Activated CD4-positive, alpha-beta T cell treated with anti-CD3 and anti-CD28 coated beads, Interleukin-2, amount 50 U/mL, for 48 hours (primary cell): ENCODE measurements at regions not wholly inside any gene's neighbourhood (a gene's known extent, or its start where the extent isn't known, plus 50 kb on each side); places are given as distances from the start of the nearest gene placed in this dataset.
"Not testable (repeated sequence)": the region's sequence is repeated elsewhere in the genome, so short reads cannot be mapped to it uniquely, and the experiment has no call there.

Experiments
- DNase-seq, 2 experiments: peaks; one replicate each; pipeline ENCODE4 v3.0.0-alpha.2; 2020

DNA sequence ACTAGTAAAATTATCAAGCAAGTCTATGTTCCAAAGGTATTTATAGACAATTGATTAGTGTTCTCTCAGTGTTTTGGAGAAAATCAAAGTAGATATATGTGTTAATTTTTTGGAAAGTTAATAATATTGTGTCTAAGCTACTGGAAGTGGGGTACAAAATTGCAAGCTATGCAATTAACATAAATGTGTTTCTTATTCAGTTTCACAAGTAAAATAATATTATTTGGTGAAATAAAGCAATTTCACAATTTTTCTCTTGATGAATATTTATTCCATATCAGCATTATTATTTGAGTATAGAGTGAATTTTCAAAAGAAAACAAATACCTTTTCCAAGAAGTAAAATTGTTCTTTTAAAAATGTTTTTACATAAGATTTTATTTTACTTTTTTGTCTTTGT, 1047.7 kb downstream of the TBL1XR1 start:
- DNase-seq = no peak

DNA sequence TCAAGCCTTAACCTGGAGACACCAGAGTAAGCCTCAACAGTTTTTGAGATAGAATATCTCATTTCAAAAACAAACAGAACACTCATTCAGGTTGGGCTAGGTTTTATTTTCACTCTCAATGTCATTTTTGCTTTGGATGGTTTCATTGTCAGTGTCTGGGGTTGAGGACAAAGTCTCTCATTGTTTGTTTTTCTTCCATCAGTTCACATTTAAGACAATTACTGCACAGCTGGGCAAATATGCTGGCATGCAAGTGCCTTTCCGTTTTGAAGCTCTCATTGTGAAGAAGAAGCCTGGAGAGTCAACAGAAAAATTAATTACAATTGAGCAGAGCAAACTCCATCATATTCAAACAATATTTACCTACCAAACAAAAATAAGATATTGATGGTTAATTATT, 1050.0 kb downstream of the TBL1XR1 start:
- DNase-seq = no peak

DNA sequence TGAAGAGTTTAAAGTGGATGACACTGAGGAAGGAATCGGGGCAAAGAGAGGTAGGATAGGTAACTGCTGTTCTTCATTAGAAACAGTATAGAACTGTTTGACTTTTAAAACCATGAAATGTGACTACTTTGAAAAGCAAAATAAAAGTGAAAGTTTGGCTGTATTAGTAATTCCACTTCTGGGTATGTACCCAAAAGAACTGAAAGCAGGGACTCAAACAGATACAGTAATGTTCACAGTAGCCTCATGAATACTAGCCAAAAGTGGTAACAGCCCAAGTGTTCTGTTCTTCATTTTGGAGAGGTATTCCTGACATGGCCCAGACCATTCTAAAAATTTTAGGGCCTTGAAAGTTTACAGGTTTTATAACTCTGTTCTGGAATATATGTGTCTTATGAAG, 1055.4 kb downstream of the TBL1XR1 start:
- no peak for DNase-seq

DNA sequence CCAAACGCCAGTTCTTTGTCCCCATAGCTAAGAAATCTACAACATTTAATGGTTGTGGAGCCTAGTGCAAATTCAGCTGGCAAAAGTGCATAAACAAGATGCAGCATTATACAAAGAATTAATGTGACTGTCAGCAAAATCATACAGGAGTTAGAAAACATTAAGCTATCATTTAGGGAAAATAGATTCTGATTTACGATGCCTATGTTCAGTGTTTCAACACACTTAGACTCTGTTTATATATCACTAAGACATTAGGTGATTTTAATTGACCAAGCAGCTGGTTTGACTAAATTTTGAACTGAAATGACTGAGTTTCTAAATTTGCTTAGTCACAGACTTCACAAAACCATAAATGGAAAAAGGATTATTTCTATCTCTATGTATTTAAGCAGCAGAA, 1076.8 kb downstream of the TBL1XR1 start:
- DNase-seq = no peak

DNA sequence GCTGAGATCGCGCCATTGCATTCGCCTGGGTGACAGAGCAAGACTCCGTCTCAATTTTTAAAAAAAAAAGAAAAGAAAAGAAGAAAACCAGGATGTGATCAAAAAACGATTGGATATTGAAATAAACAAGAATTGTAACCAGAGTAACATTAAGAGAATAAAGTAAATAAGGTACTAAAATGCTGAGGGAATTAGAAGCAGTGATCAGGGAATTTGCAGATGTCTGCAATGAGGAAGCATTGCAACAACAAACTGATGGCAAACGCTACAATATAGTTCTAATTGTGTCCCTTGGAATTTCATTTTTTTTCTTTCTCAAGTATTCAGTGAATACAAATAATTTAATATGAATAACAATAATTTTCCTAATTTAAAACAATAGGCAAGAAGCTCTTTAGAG, 1077.5 kb downstream of the TBL1XR1 start:
- DNase-seq = no peak

DNA sequence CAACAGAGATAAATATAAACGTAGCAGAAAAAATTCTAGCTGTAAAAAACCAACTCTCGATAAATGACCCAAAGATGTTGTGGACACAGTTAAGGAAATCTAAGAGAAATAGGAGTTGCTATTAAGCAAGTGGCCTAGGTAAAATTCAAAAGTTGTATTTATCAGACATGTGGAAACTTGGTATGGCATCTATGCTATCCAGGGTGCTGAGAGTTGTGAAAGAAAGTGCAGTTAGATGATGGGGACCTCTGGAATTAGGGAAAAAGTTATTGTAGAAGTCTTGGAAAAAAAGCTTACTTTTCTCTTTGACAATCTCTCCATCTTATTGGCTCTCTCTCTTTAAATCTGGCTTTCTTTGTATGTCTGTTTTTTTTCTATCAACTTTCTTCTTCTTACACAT, 1090.9 kb downstream of the TBL1XR1 start:
- DNase-seq = no peak

DNA sequence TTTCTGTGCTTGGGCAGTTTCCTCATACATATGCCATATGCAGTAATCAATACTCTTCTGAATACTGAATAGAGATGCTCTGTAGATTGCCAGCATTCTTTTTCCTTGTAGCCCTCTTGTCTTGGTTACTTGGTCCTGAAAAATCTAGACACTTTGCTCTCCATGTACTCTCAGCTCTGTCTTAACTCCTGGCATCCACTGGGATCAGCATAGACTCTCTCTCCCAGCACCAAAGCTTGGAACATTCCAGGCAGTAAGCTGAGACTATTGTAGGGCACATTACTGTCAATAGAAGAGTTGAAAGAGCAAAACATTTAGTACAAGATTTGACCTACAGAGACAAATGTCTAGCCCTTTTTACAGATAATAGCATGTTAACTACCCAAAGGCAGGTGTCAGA, 1100.3 kb downstream of the TBL1XR1 start:
- no peak for DNase-seq

DNA sequence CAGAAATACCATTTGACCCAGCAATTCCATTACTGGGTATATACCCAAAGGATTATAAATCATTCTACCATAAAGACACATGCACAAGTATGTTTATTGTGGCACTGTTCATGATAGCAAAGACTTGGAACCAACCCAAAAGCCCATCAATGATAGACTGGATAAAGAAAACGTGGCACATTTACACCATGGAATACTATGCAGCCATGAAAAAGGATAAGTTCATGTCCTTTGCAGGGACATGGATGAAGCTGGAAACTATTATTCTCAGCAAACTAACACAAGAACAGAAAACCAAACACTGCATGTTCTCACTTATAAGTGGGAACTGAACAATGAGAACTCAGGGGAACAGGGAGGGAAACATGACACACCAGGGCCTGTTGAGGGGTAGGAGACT, 1103.4 kb downstream of the TBL1XR1 start:
- DNase-seq = not testable (repeated sequence)

DNA sequence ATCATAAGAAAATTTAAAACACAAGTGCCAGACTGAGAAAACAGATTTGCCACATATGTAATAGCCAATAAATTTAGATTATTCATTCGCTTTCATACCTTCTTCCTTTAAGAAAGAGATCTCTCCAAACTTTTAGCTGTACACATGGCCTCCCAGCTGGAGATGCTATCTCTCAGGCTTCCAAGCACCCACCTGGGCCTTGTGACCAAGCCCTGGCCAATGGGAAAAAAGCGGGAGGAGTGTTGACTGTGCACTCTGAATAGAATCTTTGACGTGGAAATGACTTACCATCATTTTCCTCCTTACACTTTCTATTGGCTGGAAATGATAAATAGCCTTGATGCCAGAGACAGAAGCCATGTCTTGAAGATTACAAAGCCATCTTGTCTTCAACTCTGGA, 1106.6 kb downstream of the TBL1XR1 start:
- DNase-seq = no peak

DNA sequence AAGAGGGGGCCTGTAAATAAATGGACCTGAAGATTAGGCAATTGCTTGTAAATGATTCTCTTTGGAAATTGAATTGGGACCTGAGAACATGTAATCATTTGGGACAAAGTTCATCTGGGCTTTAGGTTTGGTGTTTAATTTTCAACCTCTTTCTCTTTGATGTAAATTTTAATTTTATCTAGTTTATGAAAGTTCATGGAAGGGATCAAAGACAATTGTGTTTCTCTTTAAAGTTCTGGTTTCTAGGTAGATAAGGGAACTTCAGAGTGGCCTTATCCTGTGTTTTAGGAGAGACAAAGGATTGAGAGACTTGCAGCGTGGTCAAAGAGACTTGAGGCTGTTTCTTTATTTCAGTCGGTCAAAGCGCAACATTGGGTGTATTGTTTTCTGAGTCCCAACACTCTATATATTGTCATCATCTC, 1108.3 kb downstream of the TBL1XR1 start:
- no peak for DNase-seq

DNA sequence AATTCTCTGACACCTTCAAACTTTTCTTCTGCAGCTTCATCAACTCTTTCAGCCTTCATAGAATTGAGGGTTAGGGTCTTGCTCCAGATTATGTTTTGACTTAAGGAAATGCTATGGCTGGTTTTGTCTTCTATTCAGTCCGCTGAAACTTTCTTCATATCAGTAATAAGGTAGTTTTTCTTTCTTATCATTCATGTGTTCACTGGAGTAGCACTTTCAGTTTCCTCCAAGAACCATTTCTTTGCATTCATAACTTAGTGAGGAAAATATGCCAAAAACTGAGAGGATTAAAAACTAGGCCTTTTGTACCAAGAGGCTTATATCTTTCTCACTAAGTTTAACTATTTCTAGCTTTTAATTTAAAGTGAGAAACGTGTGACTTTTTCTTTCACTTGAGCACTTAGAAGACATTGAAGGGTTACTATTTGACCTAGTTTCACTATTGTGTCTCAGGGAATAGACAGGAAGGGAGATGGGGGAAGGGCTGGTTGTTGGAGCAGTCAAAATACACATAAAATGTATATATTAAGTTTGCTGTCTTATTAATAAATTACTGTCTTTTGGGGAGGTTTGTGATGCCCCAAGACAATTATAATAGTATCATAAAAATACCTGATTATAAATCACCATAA, 1110.1 kb downstream of the TBL1XR1 start:
- DNase-seq = no peak

DNA sequence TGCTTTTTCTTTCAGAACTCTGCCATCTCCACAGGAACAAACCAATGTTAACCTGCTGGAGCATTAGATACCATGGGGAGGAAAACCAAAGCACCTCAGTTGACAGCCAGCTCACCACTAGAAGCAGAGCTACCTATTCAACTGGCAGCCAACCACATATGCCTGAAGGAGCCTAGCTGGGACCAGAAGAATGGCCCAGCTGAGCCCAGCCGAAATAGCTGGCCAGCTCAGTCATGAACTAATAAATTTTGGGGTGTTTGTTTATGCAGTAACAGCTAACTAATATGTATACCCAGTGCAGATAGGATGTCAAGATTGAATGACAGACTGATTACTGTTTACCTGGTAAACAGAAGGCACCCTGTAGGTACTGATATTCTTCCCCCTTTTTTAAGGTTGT, 1117.5 kb downstream of the TBL1XR1 start:
- no peak for DNase-seq

DNA sequence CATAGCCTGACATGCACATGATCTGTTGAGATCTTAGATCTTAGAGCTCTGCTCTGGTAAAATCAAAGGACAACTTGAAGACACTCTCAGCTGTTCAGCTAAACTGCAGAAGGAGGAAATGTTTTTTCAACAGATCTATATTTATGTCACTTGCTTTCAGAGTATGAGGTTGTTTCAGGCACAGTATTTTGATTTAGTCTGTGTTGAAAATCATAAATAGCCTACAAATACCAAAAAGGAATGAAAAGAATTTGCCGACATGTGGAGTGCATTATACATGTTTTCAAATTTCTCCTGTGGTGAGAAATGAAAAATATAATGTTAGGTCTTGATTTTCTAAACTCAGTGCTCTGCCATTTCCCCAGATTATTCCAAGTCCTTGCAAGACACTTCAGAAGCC, 1118.4 kb downstream of the TBL1XR1 start:
- no peak for DNase-seq

DNA sequence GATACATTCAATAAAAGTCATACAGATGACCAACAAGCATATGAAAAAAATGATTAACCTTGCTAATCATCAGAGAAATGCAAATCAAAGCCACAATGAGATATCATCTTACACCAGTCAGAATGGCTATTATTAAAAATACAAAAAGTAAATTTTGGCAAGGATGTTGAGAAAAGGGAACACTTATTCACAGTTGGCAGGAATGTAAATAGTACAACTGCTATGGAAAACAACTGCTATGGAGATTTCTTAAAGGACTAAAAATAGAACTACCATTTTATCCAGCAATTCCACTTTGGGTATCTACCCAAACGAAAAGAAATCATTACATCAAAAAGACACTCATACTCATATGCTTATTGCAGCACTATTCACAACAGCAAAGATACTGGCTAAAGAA, 1121.8 kb downstream of the TBL1XR1 start:
- DNase-seq = no peak

DNA sequence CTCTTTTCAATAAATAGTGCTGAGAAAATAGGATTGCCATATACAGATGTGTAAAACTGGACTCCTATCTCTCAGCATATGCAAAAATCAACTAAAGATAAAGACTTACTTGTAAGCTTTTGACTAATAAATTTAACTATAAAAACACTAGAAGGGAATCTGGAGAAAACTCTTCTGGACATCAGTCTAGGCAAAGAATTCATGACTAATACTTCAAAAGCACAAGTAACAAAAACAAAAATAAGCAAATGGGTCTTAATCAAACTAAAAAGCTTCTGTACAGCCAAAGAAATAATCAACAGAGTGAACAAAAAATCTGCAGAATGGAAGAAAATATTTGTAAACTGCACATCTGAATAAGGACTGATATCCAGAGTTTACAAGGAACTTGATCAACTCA, 1122.2 kb downstream of the TBL1XR1 start:
- DNase-seq = no peak

DNA sequence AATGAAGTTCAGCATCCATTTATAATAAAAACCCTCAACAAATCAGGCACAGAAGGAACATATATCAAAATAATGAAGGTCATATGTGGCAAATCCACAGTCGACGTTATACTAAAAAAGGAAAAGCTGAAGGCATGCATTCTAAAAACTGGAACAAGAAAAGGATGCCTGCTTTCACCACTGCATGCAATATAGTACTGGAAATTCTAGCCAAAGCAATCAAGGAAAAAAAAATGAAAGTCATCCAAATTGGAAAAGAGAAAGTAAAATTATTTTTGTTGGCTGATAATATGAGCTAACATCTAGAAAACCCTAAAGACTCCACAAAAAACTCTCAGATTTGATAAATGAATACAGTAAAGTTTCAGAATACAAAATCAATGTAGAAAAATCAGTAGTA, 1123.2 kb downstream of the TBL1XR1 start:
- DNase-seq = no peak

DNA sequence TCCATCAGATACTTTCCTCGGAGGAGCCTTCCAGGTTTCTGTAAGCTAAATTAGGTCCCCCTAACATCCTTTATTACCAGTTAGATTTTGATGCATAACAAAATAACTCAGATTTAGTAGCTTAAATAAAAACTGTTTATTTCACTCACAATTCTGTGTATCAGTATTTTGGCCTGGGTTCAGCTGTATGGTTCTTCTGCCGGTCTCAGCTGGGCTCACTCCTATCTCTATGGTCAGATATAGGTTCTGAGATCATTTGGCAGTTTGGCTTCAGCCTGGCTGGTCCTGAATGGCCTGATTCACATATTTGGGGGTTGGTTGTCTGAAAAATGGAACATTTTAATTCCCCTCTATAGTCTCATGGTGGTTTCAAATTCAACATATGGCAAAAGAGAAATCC, 1125.3 kb downstream of the TBL1XR1 start:
- DNase-seq = no peak

DNA sequence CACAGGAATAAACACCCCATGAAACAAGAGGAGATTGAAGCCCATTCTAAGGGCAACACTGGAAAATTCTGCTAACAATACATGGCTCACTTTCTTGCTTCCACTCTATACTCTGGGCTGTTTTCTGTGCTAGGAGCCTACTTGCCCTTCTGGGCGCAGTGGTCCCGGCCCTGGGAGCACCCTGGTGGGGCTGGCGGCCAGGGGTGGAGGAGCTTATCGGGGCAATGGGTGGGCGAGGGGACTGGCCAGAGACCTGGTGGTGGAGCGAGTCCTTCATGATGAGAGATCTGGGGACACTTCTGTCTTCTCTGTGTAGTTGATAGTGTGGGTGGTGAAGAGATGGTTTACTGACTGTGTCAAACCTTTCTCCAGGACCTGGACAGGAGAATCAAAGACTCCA, 1128.5 kb downstream of the TBL1XR1 start:
- no peak for DNase-seq

DNA sequence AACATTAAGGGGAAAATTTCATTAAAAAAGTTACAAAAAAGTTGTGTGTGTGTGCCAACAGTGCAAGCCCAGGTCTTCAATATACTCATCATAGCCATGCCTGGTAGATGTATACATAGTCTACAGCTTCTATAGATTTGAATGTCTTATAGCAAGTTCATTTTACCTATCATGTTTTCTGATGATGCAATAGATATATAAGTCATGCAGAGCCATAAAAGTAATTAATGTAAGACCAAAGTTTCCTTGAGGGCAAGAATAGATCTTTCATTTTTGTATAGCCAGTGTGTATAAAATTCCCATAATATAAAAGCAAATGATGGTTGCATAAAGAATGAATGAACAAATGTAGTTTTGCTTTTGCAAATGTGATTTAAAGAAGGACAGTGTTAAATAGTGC, 1138.4 kb downstream of the TBL1XR1 start:
- no peak for DNase-seq

DNA sequence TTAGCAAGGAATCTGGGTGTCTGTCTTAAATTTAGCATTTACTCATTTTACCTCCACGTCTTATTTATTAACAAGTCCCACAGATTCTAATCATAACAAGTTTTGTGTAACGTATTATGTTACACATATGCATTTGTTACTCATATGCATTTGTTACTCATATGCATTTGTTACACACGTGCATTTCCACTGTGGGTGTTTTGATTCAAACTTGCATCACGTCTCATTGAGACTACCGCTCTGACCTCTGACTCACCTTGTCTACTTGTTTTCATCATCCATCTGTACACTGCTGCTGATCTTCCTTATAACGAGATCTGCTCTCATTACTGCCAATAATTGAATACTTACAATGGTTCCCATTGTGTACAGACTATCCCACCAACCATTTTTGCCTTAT, 1141.4 kb downstream of the TBL1XR1 start:
- DNase-seq = no peak

DNA sequence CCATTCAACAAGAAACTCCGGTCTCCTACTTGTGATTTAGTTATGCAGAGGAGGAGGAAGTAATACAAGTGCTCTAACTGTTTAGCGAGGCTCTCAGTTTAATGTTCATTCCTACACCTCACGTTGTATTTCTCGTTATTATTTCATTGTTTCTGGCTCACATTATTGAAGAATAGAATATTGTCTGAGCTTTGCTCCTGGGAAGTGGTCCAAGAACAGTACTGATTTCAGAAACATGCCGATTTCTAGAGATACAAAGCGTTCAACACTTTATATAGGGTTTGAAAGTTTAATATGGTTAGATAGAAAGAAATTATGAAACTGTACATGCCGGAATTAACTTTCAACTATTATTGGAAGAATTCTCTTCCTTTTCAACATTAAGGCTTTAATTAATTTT, 1145.5 kb downstream of the TBL1XR1 start:
- DNase-seq = no peak

DNA sequence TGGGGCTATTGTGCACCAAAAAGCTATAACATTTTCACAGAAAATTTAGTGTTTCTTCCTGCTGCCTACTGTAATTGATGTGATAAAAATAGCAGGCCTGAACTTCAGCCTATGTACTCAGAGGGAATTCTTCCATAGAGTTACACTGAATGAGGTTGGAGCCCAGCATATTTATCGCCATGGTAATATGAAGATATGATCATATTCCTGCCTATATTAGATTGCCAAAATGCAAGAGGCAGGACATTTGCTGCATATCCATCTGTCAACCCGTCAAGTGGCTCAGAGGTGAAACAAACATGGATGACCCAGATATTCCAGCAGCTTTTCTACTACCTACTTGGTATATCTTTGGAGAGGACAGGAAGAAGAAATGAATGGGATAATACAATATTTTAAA, 1150.6 kb downstream of the TBL1XR1 start:
- DNase-seq = no peak

DNA sequence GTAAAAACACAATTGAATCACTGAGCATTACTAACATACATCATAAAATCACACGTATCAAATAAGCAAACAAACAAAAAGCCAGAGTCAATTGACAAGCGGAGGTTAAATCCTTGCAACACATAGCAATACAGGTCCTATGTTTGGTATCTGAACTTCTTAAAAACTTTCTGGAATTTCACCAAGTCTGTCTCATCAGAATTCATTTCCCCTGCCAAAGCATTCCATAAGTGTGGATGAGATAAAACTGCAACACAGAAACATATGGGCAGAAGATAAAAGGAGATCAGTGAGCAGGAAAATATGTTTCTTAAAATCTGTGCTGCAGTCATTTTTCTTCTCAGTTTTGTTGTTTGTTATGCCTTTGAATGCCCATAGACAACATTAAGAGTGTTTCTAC, 1155.5 kb downstream of the TBL1XR1 start:
- no peak for DNase-seq

DNA sequence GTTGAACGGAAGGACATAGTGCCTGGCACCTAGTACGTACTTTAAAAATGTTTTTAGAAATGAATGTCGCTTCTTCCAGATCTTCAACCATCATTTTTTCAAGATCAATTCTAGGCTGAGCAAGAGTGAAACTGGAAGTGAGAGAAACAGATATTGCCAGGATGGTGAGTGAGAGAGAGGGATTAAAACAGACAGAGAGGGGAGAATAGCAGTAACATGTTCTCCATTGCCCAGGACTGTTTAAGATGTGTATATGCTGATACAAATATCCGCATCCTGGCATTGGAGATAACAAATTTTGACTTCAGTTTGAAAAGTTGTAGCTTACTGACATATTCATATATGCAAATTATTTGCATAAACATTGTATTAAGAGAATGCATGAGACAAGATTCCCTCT, 1156.1 kb downstream of the TBL1XR1 start:
- no peak for DNase-seq

DNA sequence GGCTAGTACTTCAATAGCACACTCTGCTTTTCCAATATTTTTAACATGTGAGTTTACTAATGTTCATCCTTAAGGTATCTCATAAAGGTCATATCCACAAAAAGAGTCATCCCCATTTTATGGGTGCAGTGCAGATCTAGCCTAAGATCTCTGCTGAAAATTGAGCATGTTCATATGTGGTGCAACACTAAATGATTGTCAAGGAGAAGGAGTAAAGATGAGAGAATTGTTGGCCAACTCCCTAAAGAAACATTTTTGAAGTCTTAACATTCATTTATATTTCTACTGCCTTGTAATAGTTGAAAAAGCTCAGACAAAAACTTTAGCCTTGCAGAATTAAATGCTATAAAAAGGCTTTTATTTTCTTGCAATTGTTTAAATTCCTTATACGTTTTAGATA, 1159.6 kb downstream of the TBL1XR1 start:
- no peak for DNase-seq

DNA sequence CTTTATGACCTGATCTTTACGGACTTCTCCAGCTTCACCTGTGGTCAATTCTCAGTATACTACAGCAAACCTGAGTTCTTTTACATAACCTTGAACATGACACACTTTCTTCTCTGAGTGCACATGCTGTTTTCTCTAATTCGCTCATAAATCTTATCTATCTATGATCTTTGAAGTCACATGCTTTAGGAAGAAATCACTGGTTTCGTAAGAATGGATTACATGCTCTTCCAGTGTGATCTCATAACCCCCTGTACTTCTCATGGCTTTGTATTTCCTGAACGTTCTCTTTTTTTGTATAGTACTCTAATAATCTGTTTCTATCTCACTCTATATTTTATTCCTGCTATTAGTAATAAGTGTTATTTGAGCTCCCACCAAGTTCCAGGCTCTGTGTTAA, 1165.2 kb downstream of the TBL1XR1 start:
- no peak for DNase-seq
